ENCODE measurements at regions not wholly inside any gene's neighbourhood (a gene's known extent, or its start where the extent isn't known, plus 50 kb on each side); places are given as distances from the start of the nearest gene placed in this dataset.
"Not testable (repeated sequence)": the region's sequence is repeated elsewhere in the genome, so short reads cannot be mapped to it uniquely, and the experiment has no call there.

GRCh38 chr6:134637847-134638437, 312.0 kb downstream of the ALDH8A1 start:
- Histone ChIP-seq H3K27me3 (no peaks in the 10 kb centered on the region), H3K27ac (no peak overlapping the region), H3K4me3 (no peak overlapping the region), H3K36me3 (no peaks in the 10 kb centered on the region), H3K9me3 (no peaks in the 10 kb centered on the region), H3K4me1 (peaks cover 0 to 12% (median 4%) of the 10 kb centered on the region in 4 donors)
- no peak for DNase-seq
- TF ChIP-seq CTCF (IDR thresholded peaks at IDR 0.05) (no peak), POLR2A (IDR thresholded peaks at IDR 0.05) (no peak)

GRCh38 chr6:134637282-134637681, 312.6 kb downstream of the ALDH8A1 start:
- Histone ChIP-seq H3K4me3 (no peak overlapping the region), H3K9me3 (no peaks in the 10 kb centered on the region), H3K27ac (peak overlapping the region in 1 of 4 donors; percentile 18), H3K4me1 (peaks cover 0 to 12% (median 4%) of the 10 kb centered on the region in 4 donors), H3K27me3 (no peaks in the 10 kb centered on the region), H3K36me3 (no peaks in the 10 kb centered on the region)
- no peak for DNase-seq
- no peak for TF ChIP-seq POLR2A (IDR thresholded peaks at IDR 0.05)
- no peak for TF ChIP-seq CTCF (IDR thresholded peaks at IDR 0.05)

GRCh38 chr6:134636186-134636799, 313.6 kb downstream of the ALDH8A1 start:
- TF ChIP-seq CTCF (IDR thresholded peaks at IDR 0.05) (no peak), POLR2A (IDR thresholded peaks at IDR 0.05) (no peak)
- Histone ChIP-seq H3K27ac (peak overlapping the region in 2 of 4 donors; percentile 10 to 18), H3K36me3 (no peaks in the 10 kb centered on the region), H3K4me3 (no peak overlapping the region), H3K4me1 (peaks cover 0 to 3% (median under 1%) of the 10 kb centered on the region in 4 donors), H3K27me3 (no peaks in the 10 kb centered on the region), H3K9me3 (no peaks in the 10 kb centered on the region)
- peak in 1 of 3 donors; percentile 79 for DNase-seq

- Histone ChIP-seq H3K27ac (no peak overlapping the region), H3K27me3 (no peaks in the 10 kb centered on the region), H3K4me3 (no peak overlapping the region), H3K36me3 (no peaks in the 10 kb centered on the region), H3K9me3 (no peaks in the 10 kb centered on the region), H3K4me1 (peaks cover 0 to 2% (median 0%) of the 10 kb centered on the region in 4 donors)
- no peak for TF ChIP-seq POLR2A (IDR thresholded peaks at IDR 0.05)
- DNase-seq: no peak
Measured at GRCh38 chr6:134634966-134635365, 314.9 kb downstream of the ALDH8A1 start.

GRCh38 chr6:134634466-134634865, 315.4 kb downstream of the ALDH8A1 start:
- H3K36me3 ChIP-seq: no peaks in the 10 kb centered on the region
- DNase-seq: no peak
- H3K4me1 ChIP-seq: peaks cover 0 to 5% (median 0%) of the 10 kb centered on the region in 4 donors
- TF ChIP-seq POLR2A (IDR thresholded peaks at IDR 0.05) (no peak), CTCF (IDR thresholded peaks at IDR 0.05) (no peak)
- no peak overlapping the region for H3K27ac ChIP-seq
- no peaks in the 10 kb centered on the region for H3K27me3 ChIP-seq
- H3K9me3 ChIP-seq: no peaks in the 10 kb centered on the region
- H3K4me3 ChIP-seq: no peak overlapping the region

- H3K9me3 ChIP-seq, H3K4me1 ChIP-seq, H3K27me3 ChIP-seq, H3K36me3 ChIP-seq, H3K4me3 ChIP-seq: not testable (repeated sequence)
- DNase-seq: peak in 1 of 3 donors; percentile 21
- peak overlapping the region in 1 of 4 donors; percentile 28 for H3K27ac ChIP-seq
Measured at GRCh38 chr6:134632982-134633940, 315.3 kb upstream of the SGK1 start.

Data from Peyer's patch (tissue), 4 donors.